Loucy (cell line): ENCODE measurements at regions not wholly inside any gene's neighbourhood (a gene's known extent, or its start where the extent isn't known, plus 50 kb on each side); places are given as distances from the start of the nearest gene placed in this dataset.

ENCODE experiments used
- EZH2phosphoT487 ChIP-seq: fragments of 200-600 bp; IDR thresholded peaks from 2 replicates; pipeline ENCODE4 v1.6.1; 2018; ENCODE audit warnings: antibody characterized with exemption, mild to moderate bottlenecking, moderate library complexity, borderline replicate concordance
- TF ChIP-seq, protein P1 (sequence below): fragments of 200-600 bp; sonication (generic); conservative IDR thresholded peaks from 2 replicates; pipeline ENCODE4 v1.5.1; 2014; ENCODE audit warnings: mild to moderate bottlenecking, antibody characterized with exemption, low read length

DNA sequence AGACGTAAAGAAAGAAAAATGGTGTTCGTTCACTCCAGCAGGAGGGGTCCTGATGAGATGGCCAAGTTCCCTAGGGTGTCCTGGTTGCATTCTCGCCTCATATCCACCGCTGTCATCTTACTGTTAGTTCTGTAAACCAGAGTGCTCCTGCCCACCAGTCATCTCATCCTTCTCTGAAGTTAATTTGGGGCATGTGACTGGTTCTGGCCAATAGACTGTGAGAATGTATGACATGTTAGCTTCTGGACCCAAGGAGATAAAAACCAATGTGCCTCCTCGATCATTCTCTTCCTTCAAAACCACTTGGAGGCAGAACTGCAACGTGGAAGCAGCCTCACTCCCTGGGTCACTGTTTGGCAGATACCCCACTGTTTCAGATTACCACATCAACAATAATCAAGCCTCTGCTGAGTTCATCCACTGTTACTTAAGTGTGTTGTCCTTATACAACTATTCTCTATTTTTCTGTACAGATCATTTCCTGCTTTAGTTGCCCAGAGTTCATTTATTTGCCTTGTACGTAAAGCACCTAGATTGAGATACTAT, 759.1 kb downstream of the TSN start:
- TF ChIP-seq, protein P1, sequence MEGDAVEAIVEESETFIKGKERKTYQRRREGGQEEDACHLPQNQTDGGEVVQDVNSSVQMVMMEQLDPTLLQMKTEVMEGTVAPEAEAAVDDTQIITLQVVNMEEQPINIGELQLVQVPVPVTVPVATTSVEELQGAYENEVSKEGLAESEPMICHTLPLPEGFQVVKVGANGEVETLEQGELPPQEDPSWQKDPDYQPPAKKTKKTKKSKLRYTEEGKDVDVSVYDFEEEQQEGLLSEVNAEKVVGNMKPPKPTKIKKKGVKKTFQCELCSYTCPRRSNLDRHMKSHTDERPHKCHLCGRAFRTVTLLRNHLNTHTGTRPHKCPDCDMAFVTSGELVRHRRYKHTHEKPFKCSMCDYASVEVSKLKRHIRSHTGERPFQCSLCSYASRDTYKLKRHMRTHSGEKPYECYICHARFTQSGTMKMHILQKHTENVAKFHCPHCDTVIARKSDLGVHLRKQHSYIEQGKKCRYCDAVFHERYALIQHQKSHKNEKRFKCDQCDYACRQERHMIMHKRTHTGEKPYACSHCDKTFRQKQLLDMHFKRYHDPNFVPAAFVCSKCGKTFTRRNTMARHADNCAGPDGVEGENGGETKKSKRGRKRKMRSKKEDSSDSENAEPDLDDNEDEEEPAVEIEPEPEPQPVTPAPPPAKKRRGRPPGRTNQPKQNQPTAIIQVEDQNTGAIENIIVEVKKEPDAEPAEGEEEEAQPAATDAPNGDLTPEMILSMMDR, result no peak
- TF ChIP-seq EZH2phosphoT487, result no peak
